GM19025 (cell line): ENCODE measurements at regions not wholly inside any gene's neighbourhood (a gene's known extent, or its start where the extent isn't known, plus 50 kb on each side); places are given as distances from the start of the nearest gene placed in this dataset.

ENCODE experiments used
- ATAC-seq: cut with Tn5 transposase; IDR thresholded peaks from one replicate; pipeline ENCODE4 v1.9.1; 2021; ENCODE audit warnings: mild to moderate bottlenecking, low read depth, moderate library complexity; ENCODE audit not compliant: unreplicated experiment

GRCh38 chr9:111150181-111150580 is 111.9 kb upstream of the LPAR1 start:
- no peak for ATAC-seq

- ATAC-seq = peak; percentile 47
Observed at GRCh38 chr9:111149018-111149759, 110.9 kb upstream of the LPAR1 start.

- peak; percentile 56 for ATAC-seq
Observed at GRCh38 chr9:111148052-111149017, 110.1 kb upstream of the LPAR1 start.

GRCh38 chr9:111147041-111147440 is 108.8 kb upstream of the LPAR1 start:
- no peak for ATAC-seq

GRCh38 chr9:111144741-111145140 is 106.5 kb upstream of the LPAR1 start:
- no peak for ATAC-seq

GRCh38 chr9:111136180-111136579 is 97.9 kb upstream of the LPAR1 start:
- ATAC-seq = no peak

- no peak for ATAC-seq
Observed at GRCh38 chr9:111131211-111131610, 92.9 kb upstream of the LPAR1 start.

- no peak for ATAC-seq
Observed at GRCh38 chr9:111120526-111120925, 82.3 kb upstream of the LPAR1 start.

GRCh38 chr9:111118256-111118948 is 80.1 kb upstream of the LPAR1 start:
- no peak for ATAC-seq

GRCh38 chr9:111114486-111114885 is 76.2 kb upstream of the LPAR1 start:
- ATAC-seq = no peak

GRCh38 chr9:111113712-111114111 is 75.4 kb upstream of the LPAR1 start:
- no peak for ATAC-seq

GRCh38 chr9:111110805-111111204 is 72.5 kb upstream of the LPAR1 start:
- ATAC-seq = no peak

GRCh38 chr9:111108946-111109345 is 70.7 kb upstream of the LPAR1 start:
- ATAC-seq = no peak

- ATAC-seq = no peak
Observed at GRCh38 chr9:111107141-111107540, 68.9 kb upstream of the LPAR1 start.

GRCh38 chr9:111106202-111106601 is 67.9 kb upstream of the LPAR1 start:
- no peak for ATAC-seq

- no peak for ATAC-seq
Observed at GRCh38 chr9:111102793-111103464, 64.7 kb upstream of the LPAR1 start.

- no peak for ATAC-seq
Observed at GRCh38 chr9:111099199-111100008, 61.1 kb upstream of the LPAR1 start.

GRCh38 chr9:111098093-111098492 is 59.8 kb upstream of the LPAR1 start:
- no peak for ATAC-seq

- no peak for ATAC-seq
Observed at GRCh38 chr9:111096051-111096450, 57.8 kb upstream of the LPAR1 start.

GRCh38 chr9:111095441-111095840 is 57.2 kb upstream of the LPAR1 start:
- ATAC-seq = no peak
